ENCODE measurements at regions not wholly inside any gene's neighbourhood (a gene's known extent, or its start where the extent isn't known, plus 50 kb on each side); places are given as distances from the start of the nearest gene placed in this dataset.

DNA sequence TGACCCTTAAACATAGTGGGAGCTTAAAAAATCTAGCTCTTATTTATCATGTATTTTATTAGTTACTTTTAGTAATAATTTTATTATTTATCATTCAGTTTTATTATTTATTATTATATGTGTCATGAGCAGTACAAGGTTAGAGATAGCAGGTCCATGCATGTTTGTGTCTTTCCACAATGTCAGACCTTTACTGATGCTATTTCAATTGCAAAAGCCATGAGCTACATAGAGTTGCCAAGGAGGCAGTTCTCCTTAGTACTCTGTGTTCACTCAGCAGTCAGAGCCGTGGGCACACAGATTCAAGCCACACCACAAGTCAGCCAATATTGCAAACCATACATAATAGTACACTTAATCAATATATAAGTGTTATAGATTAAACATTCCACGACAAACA is 157.9 kb upstream of the NTRK2 start:
- TF ChIP-seq, protein P1, sequence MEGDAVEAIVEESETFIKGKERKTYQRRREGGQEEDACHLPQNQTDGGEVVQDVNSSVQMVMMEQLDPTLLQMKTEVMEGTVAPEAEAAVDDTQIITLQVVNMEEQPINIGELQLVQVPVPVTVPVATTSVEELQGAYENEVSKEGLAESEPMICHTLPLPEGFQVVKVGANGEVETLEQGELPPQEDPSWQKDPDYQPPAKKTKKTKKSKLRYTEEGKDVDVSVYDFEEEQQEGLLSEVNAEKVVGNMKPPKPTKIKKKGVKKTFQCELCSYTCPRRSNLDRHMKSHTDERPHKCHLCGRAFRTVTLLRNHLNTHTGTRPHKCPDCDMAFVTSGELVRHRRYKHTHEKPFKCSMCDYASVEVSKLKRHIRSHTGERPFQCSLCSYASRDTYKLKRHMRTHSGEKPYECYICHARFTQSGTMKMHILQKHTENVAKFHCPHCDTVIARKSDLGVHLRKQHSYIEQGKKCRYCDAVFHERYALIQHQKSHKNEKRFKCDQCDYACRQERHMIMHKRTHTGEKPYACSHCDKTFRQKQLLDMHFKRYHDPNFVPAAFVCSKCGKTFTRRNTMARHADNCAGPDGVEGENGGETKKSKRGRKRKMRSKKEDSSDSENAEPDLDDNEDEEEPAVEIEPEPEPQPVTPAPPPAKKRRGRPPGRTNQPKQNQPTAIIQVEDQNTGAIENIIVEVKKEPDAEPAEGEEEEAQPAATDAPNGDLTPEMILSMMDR (IDR thresholded peaks at IDR 0.05): no peak
- TF ChIP-seq ZFX (IDR thresholded peaks at IDR 0.05; ENCODE audit: borderline replicate concordance): no peak
